ENCODE measurements at regions not wholly inside any gene's neighbourhood (a gene's known extent, or its start where the extent isn't known, plus 50 kb on each side); places are given as distances from the start of the nearest gene placed in this dataset.
"Not testable (repeated sequence)": the region's sequence is repeated elsewhere in the genome, so short reads cannot be mapped to it uniquely, and the experiment has no call there.

- no peak for DNase-seq
These were observed 697.2 kb downstream of the USP25 start for GRCh38 chr21:16426936-16427335.

- no peak for DNase-seq
These were observed 697.9 kb downstream of the USP25 start for GRCh38 chr21:16427587-16428087.

GRCh38 chr21:16437586-16437985 is 707.8 kb downstream of the USP25 start:
- no peak for DNase-seq

- no peak for DNase-seq
These were observed 709.0 kb downstream of the USP25 start for GRCh38 chr21:16438761-16439160.

GRCh38 chr21:16441789-16442188 is 712.0 kb downstream of the USP25 start:
- no peak for DNase-seq

- no peak for DNase-seq
These were observed 724.6 kb downstream of the USP25 start for GRCh38 chr21:16454399-16454798.

- DNase-seq = no peak
These were observed 725.7 kb downstream of the USP25 start for GRCh38 chr21:16455526-16455925.

- DNase-seq = no peak
These were observed 726.2 kb downstream of the USP25 start for GRCh38 chr21:16455978-16456377.

- no peak for DNase-seq
These were observed 727.7 kb downstream of the USP25 start for GRCh38 chr21:16457498-16457897.

- no peak for DNase-seq
These were observed 731.2 kb downstream of the USP25 start for GRCh38 chr21:16460936-16461335.

- DNase-seq = not testable (repeated sequence)
These were observed 734.6 kb downstream of the USP25 start for GRCh38 chr21:16464211-16464889.

- no peak for DNase-seq
These were observed 738.4 kb downstream of the USP25 start for GRCh38 chr21:16468184-16468583.

- no peak for DNase-seq
These were observed 744.2 kb downstream of the USP25 start for GRCh38 chr21:16473988-16474387.

GRCh38 chr21:16476056-16476825 is 746.5 kb downstream of the USP25 start:
- DNase-seq = no peak

GRCh38 chr21:16488042-16488441 is 758.3 kb downstream of the USP25 start:
- DNase-seq = no peak

GRCh38 chr21:16492356-16492755 is 762.6 kb downstream of the USP25 start:
- no peak for DNase-seq

- no peak for DNase-seq
These were observed 763.1 kb downstream of the USP25 start for GRCh38 chr21:16492892-16493291.

- DNase-seq = no peak
These were observed 766.8 kb downstream of the USP25 start for GRCh38 chr21:16496609-16497008.

- DNase-seq = no peak
These were observed 770.5 kb downstream of the USP25 start for GRCh38 chr21:16500271-16500670.

- DNase-seq = no peak
These were observed 772.5 kb downstream of the USP25 start for GRCh38 chr21:16502273-16502672.

GRCh38 chr21:16502897-16503296 is 773.1 kb downstream of the USP25 start:
- DNase-seq = no peak

GRCh38 chr21:16504281-16504680 is 774.5 kb downstream of the USP25 start:
- DNase-seq = no peak

- DNase-seq = no peak
These were observed 775.0 kb downstream of the USP25 start for GRCh38 chr21:16504766-16505165.

- DNase-seq = no peak
These were observed 779.7 kb downstream of the USP25 start for GRCh38 chr21:16509476-16509875.
